KMS-11 (cell line): ENCODE measurements at regions not wholly inside any gene's neighbourhood (a gene's known extent, or its start where the extent isn't known, plus 50 kb on each side); places are given as distances from the start of the nearest gene placed in this dataset.
"Not testable (repeated sequence)": the region's sequence is repeated elsewhere in the genome, so short reads cannot be mapped to it uniquely, and the experiment has no call there.

Experiments used
- H2AFZ ChIP-seq: fragments of 200-600 bp; sonication (generic); 2 replicates; pipeline ENCODE4 v1.6.1; 2016; ENCODE audit warnings: antibody characterized with exemption, mixed run types, low read depth
- H3K27ac ChIP-seq: fragments of 200-600 bp; sonication (generic); 2 replicates; pipeline ENCODE4 v1.6.1; 2016; ENCODE audit warnings: mild to moderate bottlenecking, mixed run types
- H3K27me3 ChIP-seq: fragments of 200-600 bp; sonication (generic); 2 replicates; pipeline ENCODE4 v1.6.1; 2017; ENCODE audit warnings: mild to moderate bottlenecking, low read depth, mixed run types, moderate library complexity; ENCODE audit not compliant: insufficient read depth
- H3K36me3 ChIP-seq: fragments of 200-600 bp; sonication (generic); 2 replicates; pipeline ENCODE4 v1.6.1; 2017; ENCODE audit warnings: mild to moderate bottlenecking, mixed run types; ENCODE audit not compliant: insufficient read depth
- H3K4me1 ChIP-seq: fragments of 200-600 bp; sonication (generic); 2 replicates; pipeline ENCODE4 v1.6.1; 2016; ENCODE audit warnings: mild to moderate bottlenecking, low read depth, mixed run types; ENCODE audit not compliant: poor library complexity, severe bottlenecking
- H3K4me2 ChIP-seq: fragments of 200-600 bp; sonication (generic); 2 replicates; pipeline ENCODE4 v1.7.0; 2016; ENCODE audit warnings: mild to moderate bottlenecking, mixed run types
- H3K4me3 ChIP-seq: fragments of 200-600 bp; sonication (generic); IDR thresholded peaks from 2 replicates; pipeline ENCODE4 v1.6.1; 2017; ENCODE audit warnings: low read depth, low read length, mixed read lengths; ENCODE audit not compliant: insufficient read depth
- H3K79me2 ChIP-seq: fragments of 200-600 bp; sonication (generic); 2 replicates; pipeline ENCODE4 v1.6.1; 2016; ENCODE audit warnings: low read depth, mixed run types; ENCODE audit not compliant: insufficient read depth
- H3K9ac ChIP-seq: fragments of 200-600 bp; sonication (generic); 2 replicates; pipeline ENCODE4 v1.6.1; 2016; ENCODE audit warnings: mild to moderate bottlenecking, mixed run types
- H4K20me1 ChIP-seq: fragments of 200-600 bp; sonication (generic); 2 replicates; pipeline ENCODE4 v1.6.1; 2016; ENCODE audit warnings: mild to moderate bottlenecking, mixed run types; ENCODE audit not compliant: insufficient read depth
- TF ChIP-seq, protein P1 (sequence below): fragments of 200-600 bp; sonication (generic); conservative IDR thresholded peaks from 2 replicates; pipeline ENCODE4 v1.6.1; 2017; ENCODE audit warnings: low read depth, mild to moderate bottlenecking, antibody characterized with exemption, low read length, moderate library complexity, mixed read lengths

DNA sequence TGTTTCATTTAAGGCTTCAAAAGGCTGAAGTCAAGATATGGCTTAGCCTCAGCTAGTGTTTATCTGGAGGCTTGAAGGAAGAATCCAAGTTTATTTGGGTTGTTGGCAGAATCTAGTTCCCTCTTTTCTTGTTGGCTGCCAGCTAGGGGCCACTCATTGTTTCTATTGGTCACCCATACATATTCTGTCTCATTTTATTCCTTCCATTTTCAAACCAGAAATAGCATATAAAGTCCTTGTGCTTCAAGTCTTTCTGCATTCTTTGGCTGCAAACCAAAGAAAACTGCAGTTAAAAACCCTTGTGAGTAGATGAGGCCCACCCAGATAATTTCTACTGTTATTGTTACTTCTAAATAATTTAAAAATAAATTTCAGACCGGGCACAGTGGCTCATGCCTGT is 301.7 kb downstream of the OXSM start:
- no peak overlapping the region for H3K9ac ChIP-seq
- H3K36me3 ChIP-seq: no peaks in the 10 kb centered on the region
- no peaks in the 10 kb centered on the region for H3K27me3 ChIP-seq
- H3K4me1 ChIP-seq: no peaks in the 10 kb centered on the region
- H4K20me1 ChIP-seq: no peaks in the 10 kb centered on the region
- H3K4me3 ChIP-seq: no peak overlapping the region
- no peak overlapping the region for H3K4me2 ChIP-seq
- H3K27ac ChIP-seq: no peak overlapping the region
- TF ChIP-seq, protein P1, sequence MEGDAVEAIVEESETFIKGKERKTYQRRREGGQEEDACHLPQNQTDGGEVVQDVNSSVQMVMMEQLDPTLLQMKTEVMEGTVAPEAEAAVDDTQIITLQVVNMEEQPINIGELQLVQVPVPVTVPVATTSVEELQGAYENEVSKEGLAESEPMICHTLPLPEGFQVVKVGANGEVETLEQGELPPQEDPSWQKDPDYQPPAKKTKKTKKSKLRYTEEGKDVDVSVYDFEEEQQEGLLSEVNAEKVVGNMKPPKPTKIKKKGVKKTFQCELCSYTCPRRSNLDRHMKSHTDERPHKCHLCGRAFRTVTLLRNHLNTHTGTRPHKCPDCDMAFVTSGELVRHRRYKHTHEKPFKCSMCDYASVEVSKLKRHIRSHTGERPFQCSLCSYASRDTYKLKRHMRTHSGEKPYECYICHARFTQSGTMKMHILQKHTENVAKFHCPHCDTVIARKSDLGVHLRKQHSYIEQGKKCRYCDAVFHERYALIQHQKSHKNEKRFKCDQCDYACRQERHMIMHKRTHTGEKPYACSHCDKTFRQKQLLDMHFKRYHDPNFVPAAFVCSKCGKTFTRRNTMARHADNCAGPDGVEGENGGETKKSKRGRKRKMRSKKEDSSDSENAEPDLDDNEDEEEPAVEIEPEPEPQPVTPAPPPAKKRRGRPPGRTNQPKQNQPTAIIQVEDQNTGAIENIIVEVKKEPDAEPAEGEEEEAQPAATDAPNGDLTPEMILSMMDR: no peak
- H3K79me2 ChIP-seq: no peaks in the 10 kb centered on the region
- H2AFZ ChIP-seq: no peak overlapping the region

DNA sequence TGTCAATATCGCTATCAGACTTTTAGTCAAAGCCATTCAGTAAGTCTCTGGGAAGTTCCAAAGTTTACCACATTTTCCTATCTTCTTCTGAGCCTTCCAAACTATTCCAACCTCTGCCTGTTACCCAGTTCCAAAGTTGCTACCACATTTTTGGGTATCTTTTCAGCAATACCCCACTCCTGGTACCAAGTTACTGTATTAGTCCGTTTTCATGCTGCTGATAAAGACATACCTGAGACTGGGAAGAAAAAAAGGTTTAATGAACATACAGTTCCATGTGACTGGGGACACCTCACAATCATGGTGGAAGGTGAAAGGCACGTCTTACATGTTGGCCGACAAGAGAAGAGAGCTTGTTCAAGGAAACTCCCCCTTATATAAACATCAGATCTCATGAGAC is 307.2 kb downstream of the OXSM start:
- not testable (repeated sequence) for H3K79me2 ChIP-seq, H3K4me3 ChIP-seq, H3K27me3 ChIP-seq

DNA sequence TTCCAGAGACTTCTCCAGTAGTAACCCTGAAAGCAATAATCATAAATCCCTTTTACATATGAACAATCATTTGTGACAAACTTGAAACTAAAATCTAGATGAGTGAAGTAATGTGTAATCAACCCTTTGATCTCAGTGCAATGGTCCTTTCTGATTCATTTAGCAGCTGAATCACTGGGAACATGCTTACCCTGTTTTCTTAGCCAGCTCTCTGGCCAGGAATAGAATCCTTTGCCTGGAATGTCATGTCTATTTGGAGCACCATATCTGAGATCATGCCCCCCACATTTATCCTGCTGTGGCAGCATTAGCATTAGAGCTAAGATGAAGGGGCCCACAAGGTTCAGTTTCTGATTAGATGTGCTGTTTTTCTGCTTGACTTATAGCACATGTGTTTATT is 309.8 kb downstream of the OXSM start:
- Histone ChIP-seq H3K27ac (no peak overlapping the region), H3K9ac (no peak overlapping the region), H3K4me2 (no peak overlapping the region), H3K4me3 (no peak overlapping the region), H3K79me2 (no peaks in the 10 kb centered on the region), H3K36me3 (no peaks in the 10 kb centered on the region), H2AFZ (no peak overlapping the region), H3K27me3 (no peaks in the 10 kb centered on the region), H4K20me1 (no peaks in the 10 kb centered on the region), H3K4me1 (no peaks in the 10 kb centered on the region)
- TF ChIP-seq, protein P1: no peak

More for the DNA sequence above, 307.2 kb downstream of the OXSM start:
- not testable (repeated sequence) for H3K27ac ChIP-seq, H3K36me3 ChIP-seq, H2AFZ ChIP-seq, H4K20me1 ChIP-seq, H3K4me2 ChIP-seq, H3K4me1 ChIP-seq, H3K9ac ChIP-seq

DNA sequence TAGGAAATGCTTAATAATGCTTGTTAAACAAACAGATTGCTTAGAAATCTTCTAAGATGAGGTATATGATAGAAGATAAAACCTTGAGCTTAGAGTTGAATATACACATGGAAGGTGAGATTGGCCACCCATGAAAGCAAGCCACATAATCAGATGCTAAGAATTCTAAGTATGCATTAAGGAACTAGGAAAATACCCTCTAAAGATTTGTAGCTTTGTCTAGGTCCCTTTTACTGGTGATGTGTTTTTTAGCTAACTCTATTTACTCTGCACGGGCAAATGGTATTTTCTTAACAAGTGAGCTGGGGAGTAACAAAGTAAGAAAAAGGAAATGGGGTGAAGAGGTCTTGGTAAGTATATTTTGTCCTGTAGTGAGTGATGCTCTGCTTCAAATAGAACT is 310.3 kb downstream of the OXSM start:
- H3K4me2 ChIP-seq: no peak overlapping the region
- no peak overlapping the region for H2AFZ ChIP-seq

DNA sequence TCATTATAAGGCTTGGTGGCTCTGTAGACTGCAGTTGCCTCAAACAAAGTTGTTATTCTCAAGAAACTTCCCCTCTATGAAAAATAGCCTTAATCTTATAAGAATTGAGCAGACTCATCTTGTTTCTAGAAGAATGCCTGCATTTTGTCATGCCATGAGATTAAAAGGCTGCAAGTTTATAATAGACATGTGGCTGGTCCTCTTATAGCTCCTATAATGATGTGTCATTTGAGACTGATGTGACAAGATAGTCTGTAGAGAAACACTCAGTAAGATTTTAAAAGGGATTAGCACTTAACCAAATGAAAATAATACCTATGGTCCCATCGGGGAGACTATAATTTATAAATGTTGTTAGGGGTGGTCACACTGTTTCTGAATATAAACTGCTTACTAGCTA is 312.5 kb downstream of the OXSM start:
- Histone ChIP-seq H3K79me2 (no peaks in the 10 kb centered on the region), H3K9ac (no peak overlapping the region), H3K36me3 (no peaks in the 10 kb centered on the region), H3K27ac (no peak overlapping the region), H4K20me1 (no peaks in the 10 kb centered on the region), H3K4me2 (no peak overlapping the region), H2AFZ (no peak overlapping the region), H3K4me1 (no peaks in the 10 kb centered on the region), H3K4me3 (no peak overlapping the region), H3K27me3 (no peaks in the 10 kb centered on the region)
- TF ChIP-seq, protein P1: no peak

More for the DNA sequence above, 310.3 kb downstream of the OXSM start:
- H3K4me1 ChIP-seq: no peaks in the 10 kb centered on the region
- TF ChIP-seq, protein P1: no peak
- no peak overlapping the region for H3K27ac ChIP-seq
- H3K36me3 ChIP-seq: no peaks in the 10 kb centered on the region
- H3K9ac ChIP-seq: no peak overlapping the region
- H4K20me1 ChIP-seq: no peaks in the 10 kb centered on the region
- no peak overlapping the region for H3K4me3 ChIP-seq
- H3K27me3 ChIP-seq: no peaks in the 10 kb centered on the region
- no peaks in the 10 kb centered on the region for H3K79me2 ChIP-seq
